ENCODE measurements at regions not wholly inside any gene's neighbourhood (a gene's known extent, or its start where the extent isn't known, plus 50 kb on each side); places are given as distances from the start of the nearest gene placed in this dataset.
"Not testable (repeated sequence)": the region's sequence is repeated elsewhere in the genome, so short reads cannot be mapped to it uniquely, and the experiment has no call there.

DNA sequence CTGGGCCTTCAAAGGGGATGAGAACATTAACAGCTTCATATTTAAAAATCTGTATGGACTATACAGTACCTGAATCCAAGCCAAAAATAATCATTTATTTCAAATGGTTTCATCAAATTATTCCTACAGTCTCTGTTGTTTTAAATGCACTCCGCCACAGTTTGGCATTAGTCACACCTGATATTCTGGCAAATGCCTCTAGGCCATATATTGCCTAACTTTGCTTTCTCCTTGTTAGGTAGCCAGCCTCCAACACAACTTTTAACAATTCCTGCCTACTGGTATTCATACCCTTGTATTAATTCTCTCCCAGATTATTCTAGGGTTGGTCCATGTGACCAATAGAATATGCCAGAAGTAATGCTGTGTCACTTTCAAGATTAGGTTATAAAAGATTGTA is 146.6 kb upstream of the FANCL start:
- Mint-ChIP-seq H3K9me3 (no peaks in the 10 kb centered on the region), H3K36me3 (ENCODE audit: low read depth) (no peaks in the 10 kb centered on the region), H3K4me1 (ENCODE audit: low read depth) (no peaks in the 10 kb centered on the region), H3K4me3 (no peak overlapping the region), H3K27ac (no peak overlapping the region), H3K27me3 (no peaks in the 10 kb centered on the region)
- Histone ChIP-seq H3K4me1 (ENCODE audit: insufficient read depth, low read length) (no peaks in the 10 kb centered on the region), H3K4me3 (ENCODE audit: low read length) (no peak overlapping the region), H3K27ac (ENCODE audit: low read depth in 1 of 2, low read length in 2 of 2) (no peak overlapping the region), H3K27me3 (ENCODE audit: control insufficient read depth in 1 of 2, insufficient read depth in 2 of 2, low read length in 2 of 2) (no peaks in the 10 kb centered on the region), H3K36me3 (ENCODE audit: insufficient read depth, low read length) (no peaks in the 10 kb centered on the region), H3K9me3 (ENCODE audit: control insufficient read depth in 1 of 2, insufficient read depth in 1 of 2, low read length in 2 of 2) (no peaks in the 10 kb centered on the region)
- ChIA-PET POLR2A (no interaction called here), CTCF (no interaction called here)
- TF ChIP-seq, protein P1, sequence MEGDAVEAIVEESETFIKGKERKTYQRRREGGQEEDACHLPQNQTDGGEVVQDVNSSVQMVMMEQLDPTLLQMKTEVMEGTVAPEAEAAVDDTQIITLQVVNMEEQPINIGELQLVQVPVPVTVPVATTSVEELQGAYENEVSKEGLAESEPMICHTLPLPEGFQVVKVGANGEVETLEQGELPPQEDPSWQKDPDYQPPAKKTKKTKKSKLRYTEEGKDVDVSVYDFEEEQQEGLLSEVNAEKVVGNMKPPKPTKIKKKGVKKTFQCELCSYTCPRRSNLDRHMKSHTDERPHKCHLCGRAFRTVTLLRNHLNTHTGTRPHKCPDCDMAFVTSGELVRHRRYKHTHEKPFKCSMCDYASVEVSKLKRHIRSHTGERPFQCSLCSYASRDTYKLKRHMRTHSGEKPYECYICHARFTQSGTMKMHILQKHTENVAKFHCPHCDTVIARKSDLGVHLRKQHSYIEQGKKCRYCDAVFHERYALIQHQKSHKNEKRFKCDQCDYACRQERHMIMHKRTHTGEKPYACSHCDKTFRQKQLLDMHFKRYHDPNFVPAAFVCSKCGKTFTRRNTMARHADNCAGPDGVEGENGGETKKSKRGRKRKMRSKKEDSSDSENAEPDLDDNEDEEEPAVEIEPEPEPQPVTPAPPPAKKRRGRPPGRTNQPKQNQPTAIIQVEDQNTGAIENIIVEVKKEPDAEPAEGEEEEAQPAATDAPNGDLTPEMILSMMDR (IDR thresholded peaks at IDR 0.05) = no peak
- no peak for DNase-seq
- no peak for ATAC-seq (ENCODE audit: poor library complexity)
- intact Hi-C loops (cut with DNase I, micrococcal nuclease) = no loop called here

DNA sequence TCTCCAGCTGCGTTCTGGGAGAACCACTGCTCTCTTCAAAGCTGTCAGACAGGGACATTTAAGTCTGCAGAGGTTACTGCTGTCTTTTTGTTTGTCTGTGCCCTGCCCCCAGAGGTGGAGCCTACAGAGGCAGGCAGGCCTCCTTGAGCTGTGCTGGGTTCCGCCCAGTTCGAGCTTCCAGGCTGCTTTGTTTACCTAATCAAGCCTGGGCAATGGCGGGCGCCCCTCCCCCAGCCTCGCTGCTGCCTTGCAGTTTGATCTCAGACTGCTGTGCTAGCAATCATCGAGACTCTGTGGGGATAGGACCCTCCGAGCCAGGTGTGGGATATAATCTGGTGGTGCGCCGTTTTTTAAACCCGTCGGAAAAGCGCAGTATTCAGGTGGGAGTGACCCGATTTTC is 145.8 kb upstream of the FANCL start:
- intact Hi-C loops (cut with DNase I, micrococcal nuclease); H3K4me3 ChIP-seq (ENCODE audit: low read length); H3K4me1 ChIP-seq (ENCODE audit: insufficient read depth, low read length); H3K27ac Mint-ChIP-seq; H3K9me3 Mint-ChIP-seq; H3K27me3 ChIP-seq (ENCODE audit: control insufficient read depth in 1 of 2, insufficient read depth in 2 of 2, low read length in 2 of 2); DNase-seq; H3K36me3 Mint-ChIP-seq (ENCODE audit: low read depth); H3K27me3 Mint-ChIP-seq; H3K4me3 Mint-ChIP-seq; H3K36me3 ChIP-seq (ENCODE audit: insufficient read depth, low read length); H3K27ac ChIP-seq (ENCODE audit: low read depth in 1 of 2, low read length in 2 of 2); ATAC-seq (ENCODE audit: poor library complexity); H3K4me1 Mint-ChIP-seq (ENCODE audit: low read depth); CTCF ChIA-PET; POLR2A ChIA-PET; H3K9me3 ChIP-seq (ENCODE audit: control insufficient read depth in 1 of 2, insufficient read depth in 1 of 2, low read length in 2 of 2): not testable (repeated sequence)

DNA sequence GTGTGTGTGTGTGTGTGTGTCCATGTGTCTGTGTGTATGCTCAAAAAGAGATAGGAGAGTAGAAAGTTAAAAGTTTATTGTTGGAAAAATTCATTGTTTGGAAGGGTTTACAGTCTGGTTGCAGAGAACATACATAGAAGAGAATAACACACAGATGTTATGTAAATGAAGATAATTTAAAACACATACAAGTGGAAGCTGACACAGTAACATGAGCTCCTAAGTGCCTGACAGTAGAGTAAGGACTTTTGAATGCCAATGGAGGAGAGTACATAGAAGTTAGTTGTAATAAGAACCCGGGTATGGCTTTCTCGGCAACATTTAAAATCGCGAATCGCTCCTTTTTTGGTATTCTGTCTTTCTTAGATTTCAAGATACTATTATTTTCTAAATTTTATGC is 137.0 kb upstream of the FANCL start:
- DNase-seq = no peak
- Histone ChIP-seq H3K27me3 (ENCODE audit: control insufficient read depth in 1 of 2, insufficient read depth in 2 of 2, low read length in 2 of 2) (no peaks in the 10 kb centered on the region), H3K4me3 (ENCODE audit: low read length) (no peak overlapping the region), H3K9me3 (ENCODE audit: control insufficient read depth in 1 of 2, insufficient read depth in 1 of 2, low read length in 2 of 2) (no peaks in the 10 kb centered on the region), H3K36me3 (ENCODE audit: insufficient read depth, low read length) (no peaks in the 10 kb centered on the region), H3K4me1 (ENCODE audit: insufficient read depth, low read length) (no peaks in the 10 kb centered on the region), H3K27ac (ENCODE audit: low read depth in 1 of 2, low read length in 2 of 2) (no peak overlapping the region)
- no peak for ATAC-seq (ENCODE audit: poor library complexity)
- ChIA-PET CTCF (no interaction called here), POLR2A (no interaction called here)
- H3K27me3 Mint-ChIP-seq = no peaks in the 10 kb centered on the region
- intact Hi-C loops (cut with DNase I, micrococcal nuclease) = no loop called here
- H3K4me1 Mint-ChIP-seq (ENCODE audit: low read depth) = no peaks in the 10 kb centered on the region
- no peaks in the 10 kb centered on the region for H3K9me3 Mint-ChIP-seq
- no peak overlapping the region for H3K4me3 Mint-ChIP-seq
- TF ChIP-seq, protein P1 (IDR thresholded peaks at IDR 0.05) = no peak
- H3K27ac Mint-ChIP-seq = no peak overlapping the region
- H3K36me3 Mint-ChIP-seq (ENCODE audit: low read depth) = no peaks in the 10 kb centered on the region

DNA sequence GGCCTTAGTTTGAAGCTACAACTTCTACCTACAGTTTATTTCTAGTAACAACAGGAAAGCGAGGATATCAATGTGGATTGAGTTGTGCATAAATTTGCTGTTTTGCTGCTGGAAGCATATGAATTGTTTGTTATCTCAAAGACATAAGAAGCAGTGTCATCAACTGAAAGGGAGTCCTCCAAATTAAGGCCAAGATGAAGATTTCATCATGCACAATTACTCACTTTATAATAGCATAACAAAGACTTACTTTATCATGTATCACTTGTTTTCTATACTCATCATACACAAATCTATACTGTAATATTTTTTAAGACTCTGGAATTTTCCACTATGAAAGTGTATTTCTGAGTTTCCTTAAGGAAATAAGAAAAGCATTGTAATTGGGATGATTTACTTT is 136.1 kb upstream of the FANCL start:
- intact Hi-C loops (cut with DNase I, micrococcal nuclease) = no loop called here
- CTCF ChIA-PET = no interaction called here

More for the DNA sequence above, 136.1 kb upstream of the FANCL start:
- no peaks in the 10 kb centered on the region for H3K4me1 ChIP-seq (ENCODE audit: insufficient read depth, low read length)
- Mint-ChIP-seq H3K27me3 (no peaks in the 10 kb centered on the region), H3K9me3 (no peaks in the 10 kb centered on the region), H3K27ac (no peak overlapping the region), H3K4me3 (no peak overlapping the region), H3K36me3 (ENCODE audit: low read depth) (no peaks in the 10 kb centered on the region), H3K4me1 (ENCODE audit: low read depth) (no peaks in the 10 kb centered on the region)
- H3K27me3 ChIP-seq (ENCODE audit: control insufficient read depth in 1 of 2, insufficient read depth in 2 of 2, low read length in 2 of 2) = no peaks in the 10 kb centered on the region
- DNase-seq = no peak
- ATAC-seq (ENCODE audit: poor library complexity) = no peak
- TF ChIP-seq, protein P1 (IDR thresholded peaks at IDR 0.05) = no peak
- no peak overlapping the region for H3K4me3 ChIP-seq (ENCODE audit: low read length)
- no peaks in the 10 kb centered on the region for H3K36me3 ChIP-seq (ENCODE audit: insufficient read depth, low read length)
- H3K27ac ChIP-seq (ENCODE audit: low read depth in 1 of 2, low read length in 2 of 2) = no peak overlapping the region
- POLR2A ChIA-PET = no interaction called here
- no peaks in the 10 kb centered on the region for H3K9me3 ChIP-seq (ENCODE audit: control insufficient read depth in 1 of 2, insufficient read depth in 1 of 2, low read length in 2 of 2)

Data from CD4-positive, alpha-beta T cell (primary cell).